GM12874 (cell line): ENCODE measurements at regions not wholly inside any gene's neighbourhood (a gene's known extent, or its start where the extent isn't known, plus 50 kb on each side); places are given as distances from the start of the nearest gene placed in this dataset.

Experiments used
- CTCF ChIP-seq: IDR thresholded peaks from 2 replicates; pipeline ENCODE4 v1.5.1; 2011; ENCODE audit warnings: low read depth, mild to moderate bottlenecking, control low read depth, low read length, moderate library complexity; ENCODE audit not compliant: insufficient read depth

DNA sequence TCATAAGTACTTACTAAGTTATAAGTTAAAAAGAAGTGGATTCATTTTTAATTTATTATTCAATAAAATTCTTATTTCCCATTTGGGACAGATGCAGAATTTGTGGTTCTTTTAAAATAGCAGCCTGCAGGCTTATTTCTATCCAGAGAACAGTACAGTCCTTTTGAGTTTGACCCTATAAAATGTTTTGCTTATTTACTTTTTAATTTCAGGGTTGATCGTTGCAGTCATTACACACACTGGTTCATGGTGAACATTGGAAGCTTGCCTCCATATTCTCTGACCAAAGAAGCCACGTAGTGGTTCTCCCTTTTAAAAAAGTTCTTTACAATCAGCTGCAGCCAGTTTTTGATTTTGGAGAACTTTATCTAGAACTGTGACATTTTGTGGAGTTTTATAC, 122.9 kb upstream of the PDE7B start:
- no peak for TF ChIP-seq CTCF

- no peak for TF ChIP-seq CTCF
These were observed 120.4 kb upstream of the PDE7B start for GRCh38 chr6:135731116-135731515.

- no peak for TF ChIP-seq CTCF
These were observed 112.9 kb upstream of the PDE7B start for GRCh38 chr6:135738636-135739035.

DNA sequence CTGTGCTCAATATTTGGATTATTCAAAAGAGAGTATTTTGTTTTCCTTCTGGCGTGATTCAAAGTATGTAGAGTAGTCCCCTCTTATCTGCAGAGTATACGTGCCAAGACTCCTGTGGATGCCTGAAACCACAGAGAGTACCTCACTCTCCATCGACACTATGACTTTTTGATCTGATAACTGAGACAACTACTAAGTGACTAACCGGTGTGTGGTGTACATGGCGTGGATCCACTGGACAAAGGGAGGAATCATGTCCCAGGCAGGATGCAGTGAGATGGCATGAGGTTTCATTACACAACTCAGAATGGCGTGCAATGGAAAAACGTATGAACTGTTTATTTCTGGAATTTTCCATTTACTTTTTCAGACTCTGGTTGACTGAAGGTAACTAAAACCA, 112.2 kb upstream of the PDE7B start:
- no peak for TF ChIP-seq CTCF

DNA sequence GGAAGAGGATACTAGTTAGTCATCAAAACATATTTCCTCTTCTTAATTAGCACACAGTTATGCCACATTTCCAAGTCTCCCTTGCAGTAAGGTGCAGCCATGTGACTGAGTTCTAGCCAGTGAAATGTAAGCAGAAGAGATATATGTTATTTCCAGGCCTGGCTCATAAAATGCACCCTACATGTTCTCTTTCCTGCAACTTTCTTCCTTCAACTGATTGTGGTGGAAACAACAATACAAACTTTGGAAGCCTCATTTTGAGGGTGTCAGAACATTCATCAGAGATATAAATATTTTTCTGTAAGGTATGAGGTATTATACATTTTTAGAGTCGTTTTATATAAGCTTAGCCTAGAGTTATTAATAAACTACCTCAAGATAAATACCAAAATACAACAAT, 110.9 kb upstream of the PDE7B start:
- TF ChIP-seq CTCF = no peak

- TF ChIP-seq CTCF = no peak
These were observed 108.0 kb upstream of the PDE7B start for GRCh38 chr6:135743476-135743875.

DNA sequence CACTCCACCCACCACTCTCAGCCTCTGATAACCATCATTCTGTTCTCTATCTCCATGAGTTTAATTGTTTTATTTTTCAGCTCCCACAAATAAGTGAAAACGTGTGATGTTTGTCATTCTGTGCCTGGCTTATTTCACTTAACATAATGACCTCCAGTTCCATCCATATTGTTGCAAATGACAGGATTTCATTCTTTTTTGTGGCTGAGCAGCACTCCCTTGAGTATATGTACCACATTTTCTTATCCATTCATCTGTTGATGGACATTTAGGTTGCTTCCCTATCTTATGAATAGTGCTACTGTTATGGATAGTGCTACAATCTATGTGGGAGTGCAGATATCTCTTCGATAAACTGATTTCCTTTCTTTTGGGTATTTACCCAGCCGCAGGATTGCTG, 103.3 kb upstream of the PDE7B start:
- no peak for TF ChIP-seq CTCF

- TF ChIP-seq CTCF = no peak
These were observed 101.4 kb upstream of the PDE7B start for GRCh38 chr6:135750081-135750480.
